GM12891 (cell line): ENCODE measurements at regions not wholly inside any gene's neighbourhood (a gene's known extent, or its start where the extent isn't known, plus 50 kb on each side); places are given as distances from the start of the nearest gene placed in this dataset.

ENCODE experiments used
- PAX5 ChIP-seq: IDR thresholded peaks from 2 replicates; pipeline ENCODE4 v1.6.1; 2011; ENCODE audit warnings: low read length, moderate library complexity, mild to moderate bottlenecking; ENCODE audit not compliant: insufficient read depth, severe bottlenecking
- POLR2A ChIP-seq: IDR thresholded peaks from 2 replicates; pipeline ENCODE4 v1.6.1; 2011; ENCODE audit warnings: low read depth, low read length, control low read depth
- POLR2AphosphoS5 ChIP-seq: IDR thresholded peaks from 2 replicates; pipeline ENCODE4 v1.6.1; 2011; ENCODE audit warnings: low read depth, low read length, control low read depth
- SPI1 ChIP-seq: IDR thresholded peaks from 2 replicates; pipeline ENCODE4 v1.6.1; 2011; ENCODE audit warnings: low read depth, low read length, control low read depth
- TAF1 ChIP-seq: IDR thresholded peaks from 2 replicates; pipeline ENCODE4 v1.6.1; 2011; ENCODE audit warnings: low read depth, low read length, control low read depth

DNA sequence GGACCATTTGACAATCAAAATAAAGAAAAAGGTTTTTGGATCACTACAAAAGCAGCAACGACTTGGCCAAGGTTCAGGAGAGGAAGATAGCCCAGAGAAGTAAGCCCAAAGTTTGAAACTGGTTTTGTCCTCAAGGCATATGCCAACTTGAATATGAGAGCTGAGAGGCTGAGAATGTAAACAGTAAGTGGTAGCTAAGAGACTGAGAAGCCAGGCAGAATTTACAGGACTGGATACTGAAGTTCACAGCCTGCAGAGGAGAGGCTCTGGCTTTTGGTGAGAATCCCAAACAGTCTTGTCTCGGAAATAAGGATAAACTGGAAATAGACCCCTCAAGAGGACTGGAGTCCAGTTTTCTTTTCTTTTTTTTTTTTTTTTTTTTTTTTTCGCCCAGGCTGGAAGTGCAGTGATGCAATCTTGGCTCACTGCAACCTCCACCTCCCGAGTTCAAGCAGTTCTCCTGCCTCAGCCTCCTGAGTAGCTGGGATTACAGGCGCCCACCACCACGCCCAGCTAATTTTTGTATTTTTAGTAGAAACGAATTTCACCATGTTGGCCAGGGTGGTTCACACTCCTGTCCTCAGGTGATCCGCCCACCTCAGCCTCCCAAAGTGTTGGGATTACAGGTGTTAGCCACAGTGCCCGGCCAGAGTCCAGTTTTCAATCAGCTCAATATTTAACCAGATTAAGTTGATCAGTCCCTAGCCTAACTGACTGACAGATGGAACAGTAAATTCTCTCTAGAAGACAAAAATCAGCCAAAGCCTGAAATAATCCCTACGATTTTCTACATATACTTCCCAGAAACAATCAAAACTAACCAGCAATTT, 82.6 kb upstream of the COCH start:
- TF ChIP-seq PAX5, result no peak
- no peak for TF ChIP-seq POLR2AphosphoS5
- no peak for TF ChIP-seq POLR2A
- TF ChIP-seq SPI1, result no peak
- no peak for TF ChIP-seq TAF1
